Heart left ventricle (tissue), 13 donors: ENCODE measurements at regions not wholly inside any gene's neighbourhood (a gene's known extent, or its start where the extent isn't known, plus 50 kb on each side); places are given as distances from the start of the nearest gene placed in this dataset.

ENCODE experiments used
- POLR2A ChIP-seq, 2 donors: fragments of 450-650 bp; IDR thresholded peaks; one replicate each; pipeline ENCODE4 v1.6.1; 2017; ENCODE audit warnings: antibody characterized with exemption in 2 of 2, mild to moderate bottlenecking in 2 of 2, moderate library complexity in 2 of 2
- TF ChIP-seq, protein P1 (sequence below), 12 donors: fragments of 200-600 bp; sonication (generic) in 4 of 12; IDR thresholded peaks; one replicate each; pipeline versions ENCODE4 v1.5.0 to v1.8.0; 2018 to 2022; ENCODE audit warnings: antibody characterized with exemption in 12 of 12, mild to moderate bottlenecking in 5 of 12
- donor health status: ischemic (EF 13 %, LVEDD 7.1; RV severe dilation, severe dysfunction).
- donor health status: DM: no; HTN: yes; CAD: no.
- donor health status: DM: no; HTN: no; CAD: no.
- donor health status: ischemic (EF 25% LVEDD 6.9; RV normal size, moderate dysfunction).
- donor health status: ischemic (EF 25% LVEDD 5.7; RV mildly dilated, moderate dysfunction).
- donor health status: ischemic (EF 35%, LVEDD 5.7; RV mildly dilated, moderate dysfunction).
- donor health status: nonischemic (EF 11% LVEDD 7.7; RV severe dilation, severe dysfunction).
- donor health status: DM: yes; HTN: yes; CAD: no.
- donor health status: PGD.
- donor health status: ischemic (EF 29% LVEDD 5.4; RV normal size, mild dysfunction).
- donor health status: nonischemic (EF 23%, LVEDD 6.1; RV moderate dilation, normal function).

DNA sequence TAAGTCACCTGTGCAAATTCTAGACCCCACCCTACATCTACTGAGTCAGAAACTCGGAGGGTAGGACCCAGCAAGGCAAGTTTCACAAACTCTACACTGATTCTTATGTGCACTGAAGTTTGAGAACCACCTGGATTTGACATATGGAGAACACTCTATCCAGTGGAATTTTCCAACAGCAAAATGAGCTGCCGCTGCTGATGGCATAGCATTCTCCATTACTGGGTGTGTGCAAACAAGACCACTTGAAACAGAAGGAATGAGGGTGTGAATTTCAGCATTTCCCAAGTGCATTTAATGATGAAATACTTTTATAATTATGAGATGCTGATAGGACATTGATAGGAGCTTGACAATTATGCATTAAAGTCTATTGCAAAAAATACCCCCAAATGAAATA lies 229.1 kb upstream of the IL12B start:
- TF ChIP-seq, protein P1, sequence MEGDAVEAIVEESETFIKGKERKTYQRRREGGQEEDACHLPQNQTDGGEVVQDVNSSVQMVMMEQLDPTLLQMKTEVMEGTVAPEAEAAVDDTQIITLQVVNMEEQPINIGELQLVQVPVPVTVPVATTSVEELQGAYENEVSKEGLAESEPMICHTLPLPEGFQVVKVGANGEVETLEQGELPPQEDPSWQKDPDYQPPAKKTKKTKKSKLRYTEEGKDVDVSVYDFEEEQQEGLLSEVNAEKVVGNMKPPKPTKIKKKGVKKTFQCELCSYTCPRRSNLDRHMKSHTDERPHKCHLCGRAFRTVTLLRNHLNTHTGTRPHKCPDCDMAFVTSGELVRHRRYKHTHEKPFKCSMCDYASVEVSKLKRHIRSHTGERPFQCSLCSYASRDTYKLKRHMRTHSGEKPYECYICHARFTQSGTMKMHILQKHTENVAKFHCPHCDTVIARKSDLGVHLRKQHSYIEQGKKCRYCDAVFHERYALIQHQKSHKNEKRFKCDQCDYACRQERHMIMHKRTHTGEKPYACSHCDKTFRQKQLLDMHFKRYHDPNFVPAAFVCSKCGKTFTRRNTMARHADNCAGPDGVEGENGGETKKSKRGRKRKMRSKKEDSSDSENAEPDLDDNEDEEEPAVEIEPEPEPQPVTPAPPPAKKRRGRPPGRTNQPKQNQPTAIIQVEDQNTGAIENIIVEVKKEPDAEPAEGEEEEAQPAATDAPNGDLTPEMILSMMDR (IDR thresholded peaks at IDR 0.05): no peak
- no peak for TF ChIP-seq POLR2A (IDR thresholded peaks at IDR 0.05)
